22Rv1 (cell line): ENCODE measurements at regions not wholly inside any gene's neighbourhood (a gene's known extent, or its start where the extent isn't known, plus 50 kb on each side); places are given as distances from the start of the nearest gene placed in this dataset.

Experiments
- ZFX ChIP-seq: fragments of 450-650 bp; IDR thresholded peaks from 2 replicates; pipeline ENCODE4 v1.6.1; 2017; ENCODE audit warnings: antibody characterized with exemption, borderline replicate concordance
- TF ChIP-seq, protein P1 (sequence below): fragments of 450-650 bp; IDR thresholded peaks from 2 replicates; pipeline ENCODE4 v1.5.1; 2017; ENCODE audit warnings: mild to moderate bottlenecking

DNA sequence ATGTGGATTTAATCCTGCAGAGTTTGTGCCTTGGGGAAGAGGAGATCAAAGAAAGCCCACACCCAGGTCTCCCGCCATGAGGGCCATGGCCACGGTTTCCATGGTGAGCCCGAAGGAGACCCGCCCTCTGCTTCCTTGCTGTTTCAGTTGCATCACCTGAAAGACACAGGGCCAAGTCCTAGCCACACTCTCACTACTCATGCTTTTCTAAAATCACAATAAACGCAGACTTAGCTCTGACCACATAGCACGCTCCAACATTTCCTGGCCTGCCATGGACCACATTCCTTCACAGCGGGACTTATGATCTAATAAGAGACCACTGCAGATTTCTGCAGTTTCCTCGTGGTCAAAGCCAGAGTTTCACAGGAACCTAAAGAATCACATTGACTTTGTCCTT is 426.0 kb upstream of the NR3C2 start:
- TF ChIP-seq, protein P1, sequence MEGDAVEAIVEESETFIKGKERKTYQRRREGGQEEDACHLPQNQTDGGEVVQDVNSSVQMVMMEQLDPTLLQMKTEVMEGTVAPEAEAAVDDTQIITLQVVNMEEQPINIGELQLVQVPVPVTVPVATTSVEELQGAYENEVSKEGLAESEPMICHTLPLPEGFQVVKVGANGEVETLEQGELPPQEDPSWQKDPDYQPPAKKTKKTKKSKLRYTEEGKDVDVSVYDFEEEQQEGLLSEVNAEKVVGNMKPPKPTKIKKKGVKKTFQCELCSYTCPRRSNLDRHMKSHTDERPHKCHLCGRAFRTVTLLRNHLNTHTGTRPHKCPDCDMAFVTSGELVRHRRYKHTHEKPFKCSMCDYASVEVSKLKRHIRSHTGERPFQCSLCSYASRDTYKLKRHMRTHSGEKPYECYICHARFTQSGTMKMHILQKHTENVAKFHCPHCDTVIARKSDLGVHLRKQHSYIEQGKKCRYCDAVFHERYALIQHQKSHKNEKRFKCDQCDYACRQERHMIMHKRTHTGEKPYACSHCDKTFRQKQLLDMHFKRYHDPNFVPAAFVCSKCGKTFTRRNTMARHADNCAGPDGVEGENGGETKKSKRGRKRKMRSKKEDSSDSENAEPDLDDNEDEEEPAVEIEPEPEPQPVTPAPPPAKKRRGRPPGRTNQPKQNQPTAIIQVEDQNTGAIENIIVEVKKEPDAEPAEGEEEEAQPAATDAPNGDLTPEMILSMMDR = no peak
- no peak for TF ChIP-seq ZFX
